ENCODE measurements at regions not wholly inside any gene's neighbourhood (a gene's known extent, or its start where the extent isn't known, plus 50 kb on each side); places are given as distances from the start of the nearest gene placed in this dataset.
"Not testable (repeated sequence)": the region's sequence is repeated elsewhere in the genome, so short reads cannot be mapped to it uniquely, and the experiment has no call there.

- Histone ChIP-seq H3K4me3 (no peak overlapping the region), H3K27ac (no peak overlapping the region), H3K36me3 (no peaks in the 10 kb centered on the region), H3K9me3 (replicated peaks) (no peaks in the 10 kb centered on the region), H3K27me3 (no peaks in the 10 kb centered on the region; the same call in 1 of the 2 replicates), H3K4me1 (no peaks in the 10 kb centered on the region)
- DNase-seq: no peak
Observed at GRCh38 chr13:109963384-109963783, 177.0 kb upstream of the IRS2 start.

- Histone ChIP-seq H3K27ac (no peak overlapping the region), H3K4me3 (no peak overlapping the region), H3K27me3 (no peaks in the 10 kb centered on the region; the same call in 1 of the 2 replicates), H3K4me1 (no peaks in the 10 kb centered on the region), H3K36me3 (no peaks in the 10 kb centered on the region), H3K9me3 (replicated peaks) (no peaks in the 10 kb centered on the region)
- DNase-seq: no peak
Observed at GRCh38 chr13:109959903-109960302, 173.5 kb upstream of the IRS2 start.

- Histone ChIP-seq H3K9me3 (replicated peaks) (no peaks in the 10 kb centered on the region), H3K27me3 (no peaks in the 10 kb centered on the region; the same call in 1 of the 2 replicates), H3K36me3 (no peaks in the 10 kb centered on the region), H3K4me3 (no peak overlapping the region), H3K27ac (no peak overlapping the region), H3K4me1 (no peaks in the 10 kb centered on the region)
- DNase-seq: no peak
Observed at GRCh38 chr13:109957875-109958274, 171.5 kb upstream of the IRS2 start.

- DNase-seq: no peak
- Histone ChIP-seq H3K4me3 (no peak overlapping the region), H3K27me3 (no peaks in the 10 kb centered on the region), H3K27ac (no peak overlapping the region), H3K36me3 (no peaks in the 10 kb centered on the region), H3K9me3 (replicated peaks) (no peaks in the 10 kb centered on the region), H3K4me1 (no peaks in the 10 kb centered on the region)
Observed at GRCh38 chr13:109955598-109955997, 169.2 kb upstream of the IRS2 start.

- no peaks in the 10 kb centered on the region for H3K27me3 ChIP-seq
- H3K27ac ChIP-seq: no peak overlapping the region
- H3K36me3 ChIP-seq: no peaks in the 10 kb centered on the region
- H3K4me1 ChIP-seq: no peaks in the 10 kb centered on the region
- no peak overlapping the region for H3K4me3 ChIP-seq
- no peak for DNase-seq
- H3K9me3 ChIP-seq (replicated peaks): no peaks in the 10 kb centered on the region
Observed at GRCh38 chr13:109954441-109954840, 168.1 kb upstream of the IRS2 start.

GRCh38 chr13:109951491-109951890, 165.1 kb upstream of the IRS2 start:
- no peaks in the 10 kb centered on the region for H3K9me3 ChIP-seq (replicated peaks)
- no peaks in the 10 kb centered on the region for H3K36me3 ChIP-seq
- no peaks in the 10 kb centered on the region for H3K27me3 ChIP-seq
- no peak for DNase-seq
- no peak overlapping the region for H3K27ac ChIP-seq
- H3K4me3 ChIP-seq: no peak overlapping the region
- H3K4me1 ChIP-seq: no peaks in the 10 kb centered on the region

GRCh38 chr13:109949397-109949796, 163.0 kb upstream of the IRS2 start:
- no peaks in the 10 kb centered on the region for H3K36me3 ChIP-seq
- DNase-seq: no peak
- H3K27me3 ChIP-seq: no peaks in the 10 kb centered on the region
- H3K9me3 ChIP-seq (replicated peaks): no peaks in the 10 kb centered on the region
- no peak overlapping the region for H3K27ac ChIP-seq
- H3K4me3 ChIP-seq: no peak overlapping the region
- no peaks in the 10 kb centered on the region for H3K4me1 ChIP-seq

- DNase-seq: no peak
- H3K9me3 ChIP-seq (replicated peaks): no peaks in the 10 kb centered on the region
Observed at GRCh38 chr13:109947006-109947405, 160.6 kb upstream of the IRS2 start.

GRCh38 chr13:109945206-109945960, 159.0 kb upstream of the IRS2 start:
- DNase-seq: no peak
- Histone ChIP-seq H3K4me1 (no peaks in the 10 kb centered on the region), H3K27ac (no peak overlapping the region), H3K4me3 (no peak overlapping the region), H3K36me3 (no peaks in the 10 kb centered on the region), H3K9me3 (replicated peaks) (no peaks in the 10 kb centered on the region), H3K27me3 (no peaks in the 10 kb centered on the region)

More at GRCh38 chr13:109947006-109947405, 160.6 kb upstream of the IRS2 start:
- no peaks in the 10 kb centered on the region for H3K36me3 ChIP-seq
- H3K4me3 ChIP-seq: no peak overlapping the region
- H3K27me3 ChIP-seq: no peaks in the 10 kb centered on the region
- H3K27ac ChIP-seq: no peak overlapping the region
- H3K4me1 ChIP-seq: no peaks in the 10 kb centered on the region

GRCh38 chr13:109941951-109942350, 155.6 kb upstream of the IRS2 start:
- Histone ChIP-seq H3K36me3 (no peaks in the 10 kb centered on the region), H3K4me3 (no peak overlapping the region), H3K27me3 (no peaks in the 10 kb centered on the region), H3K27ac (no peak overlapping the region), H3K4me1 (no peaks in the 10 kb centered on the region), H3K9me3 (replicated peaks) (no peaks in the 10 kb centered on the region)
- no peak for DNase-seq

- Histone ChIP-seq H3K4me3 (no peak overlapping the region), H3K36me3 (no peaks in the 10 kb centered on the region), H3K9me3 (replicated peaks) (no peaks in the 10 kb centered on the region), H3K4me1 (no peaks in the 10 kb centered on the region), H3K27me3 (no peaks in the 10 kb centered on the region), H3K27ac (no peak overlapping the region)
- DNase-seq: no peak
Observed at GRCh38 chr13:109941221-109941620, 154.8 kb upstream of the IRS2 start.

- Histone ChIP-seq H3K27ac (no peak overlapping the region), H3K9me3 (replicated peaks) (no peaks in the 10 kb centered on the region), H3K27me3 (no peaks in the 10 kb centered on the region), H3K4me1 (no peaks in the 10 kb centered on the region), H3K4me3 (no peak overlapping the region), H3K36me3 (no peaks in the 10 kb centered on the region)
- no peak for DNase-seq
Observed at GRCh38 chr13:109940637-109941036, 154.3 kb upstream of the IRS2 start.

- Histone ChIP-seq H3K27ac (no peak overlapping the region), H3K4me1 (no peaks in the 10 kb centered on the region), H3K36me3 (no peaks in the 10 kb centered on the region), H3K27me3 (no peaks in the 10 kb centered on the region), H3K9me3 (replicated peaks) (no peaks in the 10 kb centered on the region), H3K4me3 (no peak overlapping the region)
- no peak for DNase-seq
Observed at GRCh38 chr13:109939838-109940237, 153.5 kb upstream of the IRS2 start.

GRCh38 chr13:109939180-109939579, 152.8 kb upstream of the IRS2 start:
- DNase-seq: no peak
- H3K4me3 ChIP-seq: no peak overlapping the region
- H3K36me3 ChIP-seq: no peaks in the 10 kb centered on the region
- no peaks in the 10 kb centered on the region for H3K27me3 ChIP-seq
- no peaks in the 10 kb centered on the region for H3K9me3 ChIP-seq (replicated peaks)
- no peaks in the 10 kb centered on the region for H3K4me1 ChIP-seq
- H3K27ac ChIP-seq: no peak overlapping the region

- Histone ChIP-seq H3K36me3 (no peaks in the 10 kb centered on the region), H3K27me3 (no peaks in the 10 kb centered on the region), H3K4me3 (no peak overlapping the region), H3K27ac (no peak overlapping the region), H3K4me1 (no peaks in the 10 kb centered on the region), H3K9me3 (replicated peaks) (no peaks in the 10 kb centered on the region)
- no peak for DNase-seq
Observed at GRCh38 chr13:109938255-109938936, 152.0 kb upstream of the IRS2 start.

- not testable (repeated sequence) for H3K27me3 ChIP-seq; H3K9me3 ChIP-seq (replicated peaks); H3K4me1 ChIP-seq; H3K36me3 ChIP-seq; H3K27ac ChIP-seq; H3K4me3 ChIP-seq; DNase-seq
Observed at GRCh38 chr13:109934520-109934919, 148.1 kb upstream of the IRS2 start.
